T-helper 17 cell (primary cell): ENCODE measurements at regions not wholly inside any gene's neighbourhood (a gene's known extent, or its start where the extent isn't known, plus 50 kb on each side); places are given as distances from the start of the nearest gene placed in this dataset.
A peak's percentile ranks its signal among the peaks of the same experiment; 100 is the strongest.

Experiments
- ATAC-seq: fragments of 150-1000 bp; cut with Tn5 transposase; 2 replicates; pipeline ENCODE4 v1.10.0; 2021; ENCODE audit warnings: mild to moderate bottlenecking, moderate library complexity
- DNase-seq, 3 donors: peaks; one replicate each; pipeline versions ENCODE4 v3.0.0 to v3.0.0-alpha.2; 2020 to 2021
- H3K9me3 ChIP-seq: one replicate; pipeline ENCODE4 v1.7.0; 2013; ENCODE audit warnings: low read length, mild to moderate bottlenecking; ENCODE audit not compliant: control insufficient read depth, poor library complexity, severe bottlenecking
- H3K27ac Mint-ChIP-seq: one replicate; pipeline ENCODE4 v1.8.0; 2022; ENCODE audit warnings: mild to moderate bottlenecking, moderate library complexity, mixed read lengths
- H3K27me3 Mint-ChIP-seq: one replicate; pipeline ENCODE4 v1.8.0; 2022; ENCODE audit warnings: mixed read lengths
- H3K36me3 Mint-ChIP-seq: one replicate; pipeline ENCODE4 v1.8.0; 2022; ENCODE audit warnings: low read depth, mixed read lengths
- H3K4me1 Mint-ChIP-seq: one replicate; pipeline ENCODE4 v1.8.0; 2022; ENCODE audit warnings: mild to moderate bottlenecking, mixed read lengths
- H3K4me3 Mint-ChIP-seq: one replicate; pipeline ENCODE4 v1.8.0; 2022; ENCODE audit warnings: mild to moderate bottlenecking, moderate library complexity, mixed read lengths

DNA sequence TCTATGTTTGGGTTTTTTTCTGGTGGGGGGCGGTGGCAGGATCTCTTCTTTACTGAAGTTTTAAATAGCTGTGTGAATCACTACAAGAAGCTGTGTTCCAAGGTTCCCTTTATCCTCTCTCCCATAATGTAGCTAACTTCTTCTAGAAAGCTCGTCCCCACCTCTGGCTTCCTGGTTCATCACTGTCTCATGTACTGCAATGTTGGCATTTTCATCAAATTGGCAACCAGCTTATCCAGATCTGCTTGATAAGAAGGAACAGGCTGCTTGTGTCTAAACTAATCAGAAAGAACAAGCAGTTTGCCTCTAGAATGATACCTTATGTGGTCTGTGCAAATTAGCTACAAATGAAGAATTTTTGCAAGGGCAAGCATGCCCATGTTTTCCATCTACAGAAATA, 130.8 kb downstream of the WT1 start:
- no peaks in the 10 kb centered on the region for H3K9me3 ChIP-seq
- Mint-ChIP-seq H3K4me1 (peaks cover 2% of the 10 kb centered on the region), H3K27me3 (peaks cover 29% of the 10 kb centered on the region), H3K4me3 (no peak overlapping the region), H3K27ac (no peak overlapping the region), H3K36me3 (no peaks in the 10 kb centered on the region)
- no peak for DNase-seq
- no peak for ATAC-seq

DNA sequence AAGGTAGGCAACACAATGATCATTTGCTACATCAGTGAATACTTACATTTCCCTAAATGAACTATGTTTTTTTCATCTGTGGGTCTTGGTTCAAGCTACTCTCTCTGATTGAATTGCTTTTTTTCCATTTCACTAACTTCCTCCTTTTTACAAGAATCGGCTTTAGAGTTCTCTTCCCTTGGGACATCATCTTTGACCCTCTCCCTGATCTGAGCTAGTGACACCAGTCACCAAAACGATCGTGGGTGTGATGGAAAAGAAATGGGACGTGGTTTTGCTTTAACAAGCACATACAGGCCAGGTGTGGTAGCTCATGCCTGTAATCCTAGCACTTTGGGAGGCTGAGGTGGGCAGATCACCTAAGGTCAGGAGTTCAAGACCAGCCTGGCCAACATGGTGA, 129.9 kb downstream of the WT1 start:
- Mint-ChIP-seq H3K36me3 (no peaks in the 10 kb centered on the region), H3K4me3 (no peak overlapping the region), H3K27ac (no peak overlapping the region), H3K27me3 (peaks cover 33% of the 10 kb centered on the region), H3K4me1 (peaks cover 2% of the 10 kb centered on the region)
- DNase-seq: no peak
- H3K9me3 ChIP-seq: no peaks in the 10 kb centered on the region
- no peak for ATAC-seq

DNA sequence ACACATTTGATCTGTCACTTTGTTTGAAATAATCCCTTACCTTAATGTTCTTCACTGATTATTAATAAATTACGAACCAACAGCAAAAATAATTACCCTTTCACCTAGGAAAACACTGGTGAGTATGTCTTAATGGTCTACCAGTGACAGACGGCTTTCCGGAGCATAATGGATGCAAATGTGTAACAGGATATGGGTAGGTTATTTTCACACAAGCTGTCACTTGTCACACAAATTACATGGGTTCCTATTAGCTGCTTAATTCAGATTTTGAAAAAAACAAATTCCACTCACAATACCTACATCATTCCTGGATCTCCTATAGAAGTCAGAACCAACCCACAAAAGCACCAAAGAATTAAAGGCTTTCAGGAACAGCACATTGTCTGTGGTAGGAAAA, 127.9 kb downstream of the WT1 start:
- H3K27me3 Mint-ChIP-seq: peaks cover 39% of the 10 kb centered on the region
- ATAC-seq: no peak
- no peak for DNase-seq
- H3K27ac Mint-ChIP-seq: no peak overlapping the region
- H3K9me3 ChIP-seq: no peaks in the 10 kb centered on the region
- no peaks in the 10 kb centered on the region for H3K36me3 Mint-ChIP-seq
- peaks cover 2% of the 10 kb centered on the region for H3K4me1 Mint-ChIP-seq
- no peak overlapping the region for H3K4me3 Mint-ChIP-seq

DNA sequence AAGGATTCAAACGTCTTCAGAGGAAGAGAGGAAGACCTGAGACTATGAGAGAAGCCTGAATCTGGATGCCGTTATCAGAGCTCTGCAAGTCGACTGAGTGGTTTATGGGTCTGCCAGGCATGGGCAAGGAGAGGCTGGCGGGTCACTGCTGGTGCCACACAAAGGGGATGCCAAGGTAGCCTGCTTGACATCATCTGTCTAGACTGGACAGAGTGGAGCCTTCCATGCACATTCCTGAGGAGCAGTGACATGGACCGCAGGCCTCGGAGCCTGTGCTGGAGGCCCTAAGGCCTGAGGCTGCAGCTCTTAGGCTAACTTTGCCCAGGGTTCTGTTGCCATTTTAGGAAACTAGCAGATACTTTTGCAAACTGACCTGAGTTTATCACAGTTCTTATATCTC, 127.4 kb downstream of the WT1 start:
- Mint-ChIP-seq H3K4me1 (peaks cover 3% of the 10 kb centered on the region), H3K4me3 (no peak overlapping the region), H3K27me3 (peaks cover 38% of the 10 kb centered on the region), H3K27ac (no peak overlapping the region), H3K36me3 (no peaks in the 10 kb centered on the region)
- no peak for ATAC-seq
- no peak for DNase-seq
- no peaks in the 10 kb centered on the region for H3K9me3 ChIP-seq

DNA sequence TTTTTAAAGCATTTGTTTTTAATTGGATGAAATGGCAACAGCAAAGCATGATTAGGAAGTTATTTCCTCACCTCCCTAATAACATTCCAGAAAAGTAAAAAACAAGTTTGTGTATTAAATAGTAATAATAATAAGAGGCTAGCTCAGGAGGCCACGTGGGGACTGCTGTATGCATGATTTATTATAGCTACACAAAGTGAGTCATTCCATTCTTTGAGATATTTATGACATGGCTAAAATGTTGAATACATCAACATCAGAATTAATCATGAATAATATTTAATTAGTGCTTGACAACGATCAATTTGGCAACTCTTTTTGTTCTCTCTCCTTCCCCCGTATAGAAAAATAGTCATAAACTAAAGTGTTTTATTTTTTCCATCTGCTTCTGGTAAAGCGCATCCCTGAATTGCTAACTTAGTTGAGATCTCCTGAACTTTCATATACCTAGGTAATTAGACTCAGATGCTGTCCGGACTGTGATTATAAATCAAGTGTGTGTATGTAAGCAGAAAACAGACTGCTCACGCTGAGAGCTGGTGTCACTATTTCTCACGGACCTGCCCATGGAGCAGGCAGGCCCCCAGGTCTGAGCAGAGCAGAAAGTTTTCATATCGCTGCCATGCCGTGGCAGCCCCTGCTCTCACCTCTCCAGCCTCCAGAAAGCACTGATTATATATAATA, 125.7 kb downstream of the WT1 start:
- Mint-ChIP-seq H3K4me3 (no peak overlapping the region), H3K4me1 (peaks cover 4% of the 10 kb centered on the region), H3K27ac (no peak overlapping the region), H3K27me3 (peaks cover 42% of the 10 kb centered on the region), H3K36me3 (no peaks in the 10 kb centered on the region)
- H3K9me3 ChIP-seq: no peaks in the 10 kb centered on the region
- ATAC-seq (no peak), DNase-seq (no peak)

DNA sequence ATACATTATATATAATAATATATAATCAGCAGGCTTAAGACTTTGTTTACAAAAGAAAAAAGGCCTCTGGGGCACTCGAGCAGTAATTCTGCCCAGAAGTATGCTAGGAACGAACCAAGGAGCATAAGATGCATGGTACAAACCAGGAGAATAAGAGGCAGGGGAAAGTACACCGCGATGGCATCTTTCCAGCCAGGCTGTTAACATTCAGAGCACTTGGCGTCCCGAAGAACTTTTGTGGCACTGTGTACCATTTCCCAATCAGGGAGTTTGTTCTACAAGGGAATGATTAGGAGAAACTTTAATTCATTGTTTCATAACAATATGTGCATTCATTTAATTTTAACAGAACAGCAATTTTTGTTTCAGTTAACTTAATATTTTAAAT, 125.1 kb downstream of the WT1 start:
- Mint-ChIP-seq H3K27ac (no peak overlapping the region), H3K36me3 (no peaks in the 10 kb centered on the region), H3K4me3 (no peak overlapping the region), H3K4me1 (peaks cover 4% of the 10 kb centered on the region), H3K27me3 (peaks cover 48% of the 10 kb centered on the region)
- no peak for DNase-seq
- ATAC-seq: no peak
- no peaks in the 10 kb centered on the region for H3K9me3 ChIP-seq

DNA sequence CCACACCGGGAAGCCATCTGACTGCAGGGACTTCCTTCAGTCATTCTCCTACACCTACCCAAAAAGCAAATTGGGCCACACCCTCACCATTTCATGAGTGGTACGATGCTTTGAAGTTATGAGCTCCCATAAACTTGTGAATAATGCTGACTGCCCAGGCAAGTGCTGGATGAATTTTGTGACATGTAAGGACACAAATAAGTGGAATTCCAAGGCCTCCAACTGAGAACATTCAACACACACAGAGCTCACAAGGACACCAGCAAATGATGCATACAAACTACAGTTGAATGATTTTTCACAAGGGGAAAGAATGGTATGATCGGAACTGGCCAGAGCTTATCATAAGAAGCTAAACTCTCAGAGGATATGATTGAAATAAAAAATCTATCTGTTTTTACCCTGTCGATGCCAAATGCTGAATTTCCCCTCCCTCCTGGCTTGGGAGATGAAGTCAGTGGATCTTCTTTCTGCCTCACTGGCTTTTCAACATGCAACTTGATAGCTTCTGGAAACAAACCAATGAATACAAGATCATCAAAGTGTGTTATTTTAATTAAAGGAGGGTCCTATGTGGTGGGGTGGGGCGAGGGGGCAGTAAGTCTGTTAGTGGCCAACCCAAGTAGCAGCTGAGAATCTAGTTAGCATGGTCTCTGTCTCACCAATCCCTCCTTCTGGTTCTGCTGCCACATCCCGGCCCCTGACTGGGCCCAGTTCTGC, 123.8 kb downstream of the WT1 start:
- ATAC-seq (no peak), DNase-seq (no peak)
- Mint-ChIP-seq H3K27me3 (peaks cover 49% of the 10 kb centered on the region), H3K36me3 (no peaks in the 10 kb centered on the region), H3K4me3 (no peak overlapping the region), H3K27ac (no peak overlapping the region), H3K4me1 (peaks cover 2% of the 10 kb centered on the region)
- no peaks in the 10 kb centered on the region for H3K9me3 ChIP-seq

DNA sequence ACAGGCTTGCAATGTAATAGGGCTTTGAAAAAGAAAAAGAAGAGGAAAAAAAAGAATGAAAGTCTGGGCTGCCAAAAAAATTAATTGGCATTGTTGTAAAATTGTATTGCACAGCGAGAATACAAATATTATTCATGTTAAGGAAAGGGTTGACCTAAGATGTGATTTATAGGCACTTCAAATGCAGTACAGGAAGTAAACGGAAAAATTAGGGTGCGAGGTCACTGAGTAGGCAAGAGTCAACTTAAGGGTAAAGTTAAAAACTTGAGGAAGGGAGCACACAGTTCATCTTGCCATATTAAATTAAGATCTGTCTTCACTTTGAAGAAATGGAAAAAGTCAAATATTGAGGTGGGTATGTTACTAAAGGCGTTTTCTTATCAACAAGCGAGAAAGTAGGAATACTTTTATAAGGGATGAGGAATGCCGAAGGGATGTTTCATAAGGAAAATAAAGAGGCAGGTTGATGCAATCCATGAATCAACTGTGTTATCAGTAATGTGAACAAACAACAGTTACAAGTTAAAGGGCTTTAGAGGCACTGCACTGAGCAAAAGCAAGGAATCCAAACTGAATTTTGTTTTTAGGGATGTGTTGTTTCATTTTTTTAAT, 123.0 kb downstream of the WT1 start:
- H3K27me3 Mint-ChIP-seq: peaks cover 45% of the 10 kb centered on the region
- no peak overlapping the region for H3K27ac Mint-ChIP-seq
- peaks cover 4% of the 10 kb centered on the region for H3K4me1 Mint-ChIP-seq
- ATAC-seq (no peak), DNase-seq (no peak)
- H3K9me3 ChIP-seq: no peaks in the 10 kb centered on the region
- no peak overlapping the region for H3K4me3 Mint-ChIP-seq
- no peaks in the 10 kb centered on the region for H3K36me3 Mint-ChIP-seq

DNA sequence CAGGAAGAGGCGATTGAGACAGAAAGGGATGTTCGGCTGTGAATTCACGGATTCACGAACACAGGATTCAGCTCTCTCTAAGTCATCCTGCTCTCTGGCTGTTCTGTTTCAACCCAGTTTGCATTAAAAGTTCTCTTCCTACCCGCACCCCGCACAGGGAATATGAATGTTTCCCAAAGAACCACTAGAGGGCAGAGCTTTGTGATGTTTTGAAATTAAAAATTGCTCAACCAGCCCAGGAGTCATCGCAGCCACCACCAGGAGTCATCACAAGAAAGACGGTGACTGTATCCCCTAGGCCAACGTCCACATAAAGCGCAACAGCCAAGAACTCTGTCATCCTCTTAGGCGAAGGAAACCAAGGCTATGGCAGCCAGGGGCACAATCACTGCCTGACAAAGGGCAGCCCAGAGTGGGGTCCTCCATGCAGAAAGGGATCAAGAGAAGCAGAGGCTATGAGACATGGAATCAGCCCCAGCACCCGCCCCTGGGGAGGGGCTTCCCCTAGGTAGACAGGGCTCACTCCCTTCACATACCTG, 122.4 kb downstream of the WT1 start:
- DNase-seq (no peak), ATAC-seq (peak; percentile 72)
- Mint-ChIP-seq H3K27ac (no peak overlapping the region), H3K4me3 (no peak overlapping the region), H3K36me3 (no peaks in the 10 kb centered on the region), H3K4me1 (peaks cover 10% of the 10 kb centered on the region), H3K27me3 (peaks cover 40% of the 10 kb centered on the region)
- H3K9me3 ChIP-seq: no peaks in the 10 kb centered on the region

DNA sequence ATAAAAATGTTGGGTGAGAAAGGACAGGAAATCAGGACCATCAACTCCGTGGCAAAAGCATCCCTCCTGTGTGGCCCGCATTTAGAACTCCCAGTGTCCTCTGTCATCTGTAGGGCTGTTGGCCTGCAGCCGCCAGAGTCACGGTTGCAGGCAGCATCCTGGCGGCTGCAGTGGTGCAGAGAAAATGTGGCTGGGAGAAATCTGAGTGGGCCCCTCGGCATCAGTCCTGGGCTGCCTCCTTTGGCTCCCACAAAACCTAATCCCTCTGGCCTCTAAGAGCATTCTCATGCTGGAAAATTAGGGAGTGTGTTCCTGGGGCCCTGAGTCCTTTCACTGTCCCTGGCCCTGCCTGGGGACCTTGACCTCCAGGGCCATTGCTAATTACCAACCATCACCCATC, 121.9 kb downstream of the WT1 start:
- H3K36me3 Mint-ChIP-seq: no peaks in the 10 kb centered on the region
- no peaks in the 10 kb centered on the region for H3K9me3 ChIP-seq
- H3K27ac Mint-ChIP-seq: no peak overlapping the region
- no peak overlapping the region for H3K4me3 Mint-ChIP-seq
- peaks cover 42% of the 10 kb centered on the region for H3K27me3 Mint-ChIP-seq
- DNase-seq (no peak), ATAC-seq (no peak)
- peaks cover 14% of the 10 kb centered on the region for H3K4me1 Mint-ChIP-seq

DNA sequence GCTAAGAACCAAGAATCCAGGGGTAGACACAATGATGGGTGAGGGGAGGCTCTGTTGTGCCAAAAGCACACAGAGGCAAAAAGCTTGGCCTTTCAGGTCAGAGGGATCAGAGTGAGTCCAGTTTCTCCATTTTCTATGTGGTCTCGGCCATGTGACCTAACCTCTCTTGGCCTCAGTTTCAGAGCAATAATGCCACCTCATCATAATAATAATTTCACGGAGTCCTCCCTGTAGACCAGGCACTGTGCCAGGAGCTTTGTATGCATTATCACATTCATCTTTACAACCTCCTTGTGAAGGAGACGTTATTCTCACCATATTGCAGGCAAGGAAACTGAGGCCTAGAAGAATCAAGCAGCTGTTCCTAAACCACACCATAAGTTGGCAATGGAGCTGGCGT, 120.2 kb downstream of the WT1 start:
- no peak for ATAC-seq
- H3K27me3 Mint-ChIP-seq: peaks cover 44% of the 10 kb centered on the region
- no peak overlapping the region for H3K4me3 Mint-ChIP-seq
- no peaks in the 10 kb centered on the region for H3K9me3 ChIP-seq
- no peak overlapping the region for H3K27ac Mint-ChIP-seq
- peaks cover 14% of the 10 kb centered on the region for H3K4me1 Mint-ChIP-seq
- no peaks in the 10 kb centered on the region for H3K36me3 Mint-ChIP-seq
- DNase-seq: no peak

DNA sequence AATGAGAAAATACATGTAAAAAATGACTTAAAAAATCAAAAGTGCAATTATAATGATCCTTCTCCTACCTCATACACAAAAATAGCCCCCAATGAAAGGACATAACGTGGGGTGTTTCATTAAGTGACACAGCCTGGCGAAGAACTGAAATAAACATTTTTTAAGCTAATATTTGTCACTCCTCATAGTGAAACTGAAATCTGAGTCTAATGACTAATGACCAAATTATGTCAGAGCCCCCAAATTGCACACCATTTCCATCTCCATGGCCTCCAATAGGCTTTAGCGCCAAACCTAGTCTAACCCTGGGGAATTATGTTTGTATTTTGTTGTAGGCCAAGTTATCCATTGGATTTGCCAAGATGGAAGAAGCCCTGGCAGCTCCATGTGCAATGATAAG, 119.1 kb downstream of the WT1 start:
- Mint-ChIP-seq H3K4me3 (no peak overlapping the region), H3K27ac (no peak overlapping the region), H3K36me3 (no peaks in the 10 kb centered on the region), H3K4me1 (peaks cover 16% of the 10 kb centered on the region), H3K27me3 (peaks cover 47% of the 10 kb centered on the region)
- no peaks in the 10 kb centered on the region for H3K9me3 ChIP-seq
- ATAC-seq (no peak), DNase-seq (no peak)

DNA sequence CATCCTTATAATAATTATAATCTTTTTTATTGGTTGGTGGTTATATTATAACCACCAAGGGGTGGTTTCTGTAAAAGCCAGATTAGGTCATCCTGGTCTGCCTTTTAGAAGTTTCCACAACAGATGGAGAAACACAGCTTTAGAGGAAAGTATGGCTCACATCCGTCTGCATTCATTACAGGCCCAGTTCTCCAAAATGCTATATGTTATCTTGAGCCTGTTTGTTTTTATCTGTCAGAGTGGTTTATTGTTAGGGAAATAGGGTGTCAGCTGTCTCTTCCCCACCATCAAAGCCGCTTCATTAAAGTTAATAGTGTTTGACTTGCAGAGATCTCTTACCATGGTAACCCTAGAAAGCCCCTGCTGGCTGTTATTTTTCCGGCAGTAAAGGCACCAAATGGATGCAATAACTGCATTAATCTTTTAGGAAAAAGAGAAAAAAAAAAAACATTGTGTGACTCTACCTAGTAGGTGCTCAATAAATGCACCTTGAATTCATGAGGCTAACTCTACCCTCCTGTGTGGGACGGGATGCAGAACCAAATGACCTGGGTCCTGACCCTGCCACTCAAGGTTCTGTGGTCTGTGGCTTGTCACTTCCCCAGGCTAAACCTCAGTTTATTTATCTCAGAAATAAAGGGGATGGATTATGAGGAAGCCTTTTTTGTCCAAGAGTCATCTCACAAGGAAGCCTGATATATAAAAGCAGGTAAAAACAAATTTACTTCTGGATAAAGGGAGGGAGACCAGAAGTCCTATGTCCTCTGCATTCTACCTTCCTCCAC, 118.3 kb downstream of the WT1 start:
- Mint-ChIP-seq H3K27me3 (peaks cover 45% of the 10 kb centered on the region), H3K36me3 (no peaks in the 10 kb centered on the region), H3K27ac (no peak overlapping the region), H3K4me3 (no peak overlapping the region), H3K4me1 (peaks cover 16% of the 10 kb centered on the region)
- no peak for DNase-seq
- no peak for ATAC-seq
- no peaks in the 10 kb centered on the region for H3K9me3 ChIP-seq
